Natural killer cell treated with Interleukin-12 subunit alpha and Interleukin-12 subunit beta and Interleukin-15 and Interleukin-18, amount 100 ng/mL, for 72 hours (primary cell): ENCODE measurements at regions not wholly inside any gene's neighbourhood (a gene's known extent, or its start where the extent isn't known, plus 50 kb on each side); places are given as distances from the start of the nearest gene placed in this dataset.

Experiments used
- ATAC-seq, 2 donors: fragments of 150-1000 bp; cut with Tn5 transposase in 1 of 2; sonication (Bioruptor Pico), chemical (Tn5 transposase) in 1 of 2; 2 replicates each; pipeline ENCODE4 v1.10.0; 2021
- DNase-seq: peaks from one replicate; pipeline ENCODE4 v3.0.0; 2022; ENCODE audit warnings: low spot score
- H3K27ac Mint-ChIP-seq, 2 donors: 1 replicate in 1 of 2; 2 replicates in 1 of 2; pipeline ENCODE4 v1.8.0; 2022; ENCODE audit warnings: mixed read lengths in 2 of 2, mild to moderate bottlenecking in 1 of 2, moderate library complexity in 1 of 2
- H3K27me3 Mint-ChIP-seq, 2 donors: 1 replicate in 1 of 2; 2 replicates in 1 of 2; pipeline ENCODE4 v1.8.0; 2022; ENCODE audit warnings: mixed read lengths in 2 of 2
- H3K36me3 Mint-ChIP-seq: one replicate; pipeline ENCODE4 v1.8.0; 2022; ENCODE audit warnings: mixed read lengths
- H3K4me1 Mint-ChIP-seq, 2 donors: 1 replicate in 1 of 2; 2 replicates in 1 of 2; pipeline ENCODE4 v1.8.0; 2022; ENCODE audit warnings: low read depth in 2 of 2, mixed read lengths in 2 of 2, mild to moderate bottlenecking in 1 of 2
- H3K4me3 Mint-ChIP-seq: one replicate; pipeline ENCODE4 v1.8.0; 2022; ENCODE audit warnings: mixed read lengths
- H3K9me3 Mint-ChIP-seq: 2 replicates; pipeline ENCODE4 v1.8.0; 2022; ENCODE audit warnings: mixed read lengths

- no peak overlapping the region for H3K27ac Mint-ChIP-seq
- ATAC-seq, result peak; percentile 53 to 57
These were observed 68.6 kb upstream of the FBXL4 start for GRCh38 chr6:99016355-99016754.

GRCh38 chr6:99014061-99014460 is 66.3 kb upstream of the FBXL4 start:
- Mint-ChIP-seq H3K4me3 (no peak overlapping the region), H3K9me3 (peaks cover 2% of the 10 kb centered on the region), H3K27me3 (peaks cover 4 to 8% of the 10 kb centered on the region in 2 donors), H3K4me1 (peaks cover 0 to 4% of the 10 kb centered on the region in 2 donors), H3K36me3 (no peaks in the 10 kb centered on the region), H3K27ac (no peak overlapping the region)
- no peak for ATAC-seq
- no peak for DNase-seq

More at GRCh38 chr6:99016355-99016754, 68.6 kb upstream of the FBXL4 start:
- Mint-ChIP-seq H3K4me3 (no peak overlapping the region), H3K36me3 (no peaks in the 10 kb centered on the region), H3K27me3 (peaks cover 2 to 8% of the 10 kb centered on the region in 2 donors), H3K4me1 (peaks cover 0 to 4% of the 10 kb centered on the region in 2 donors), H3K9me3 (no peaks in the 10 kb centered on the region)
- no peak for DNase-seq

- H3K9me3 Mint-ChIP-seq, result peaks cover 2% of the 10 kb centered on the region
- no peak overlapping the region for H3K27ac Mint-ChIP-seq
- DNase-seq (no peak), ATAC-seq (no peak)
- no peaks in the 10 kb centered on the region for H3K36me3 Mint-ChIP-seq
- no peak overlapping the region for H3K4me3 Mint-ChIP-seq
- H3K4me1 Mint-ChIP-seq, result peaks cover 0 to 4% of the 10 kb centered on the region in 2 donors
- H3K27me3 Mint-ChIP-seq, result peaks cover 4 to 8% of the 10 kb centered on the region in 2 donors
These were observed 65.9 kb upstream of the FBXL4 start for GRCh38 chr6:99013661-99014060.

GRCh38 chr6:99013145-99013544 is 65.4 kb upstream of the FBXL4 start:
- H3K27ac Mint-ChIP-seq, result no peak overlapping the region
- H3K4me3 Mint-ChIP-seq, result no peak overlapping the region
- peaks cover 0 to 4% of the 10 kb centered on the region in 2 donors for H3K4me1 Mint-ChIP-seq
- peaks cover 4 to 8% of the 10 kb centered on the region in 2 donors for H3K27me3 Mint-ChIP-seq
- no peaks in the 10 kb centered on the region for H3K36me3 Mint-ChIP-seq
- H3K9me3 Mint-ChIP-seq, result peaks cover 2% of the 10 kb centered on the region
- no peak for DNase-seq
- ATAC-seq, result no peak

GRCh38 chr6:99011151-99011550 is 63.4 kb upstream of the FBXL4 start:
- Mint-ChIP-seq H3K4me1 (no peaks in the 10 kb centered on the region), H3K36me3 (no peaks in the 10 kb centered on the region), H3K27me3 (peaks cover 0 to 6% of the 10 kb centered on the region in 2 donors), H3K9me3 (peaks cover 2% of the 10 kb centered on the region), H3K27ac (no peak overlapping the region), H3K4me3 (no peak overlapping the region)
- ATAC-seq (no peak), DNase-seq (no peak)

GRCh38 chr6:99002831-99003230 is 55.1 kb upstream of the FBXL4 start:
- Mint-ChIP-seq H3K27me3 (peaks cover 7 to 12% of the 10 kb centered on the region in 2 donors), H3K27ac (no peak overlapping the region), H3K9me3 (no peaks in the 10 kb centered on the region), H3K4me3 (no peak overlapping the region), H3K4me1 (no peaks in the 10 kb centered on the region), H3K36me3 (no peaks in the 10 kb centered on the region)
- ATAC-seq (no peak), DNase-seq (no peak)

GRCh38 chr6:98998103-98998502 is 50.4 kb upstream of the FBXL4 start:
- no peak overlapping the region for H3K4me3 Mint-ChIP-seq
- ATAC-seq (no peak), DNase-seq (no peak)
- peaks cover 14 to 34% of the 10 kb centered on the region in 2 donors for H3K27me3 Mint-ChIP-seq
- no peaks in the 10 kb centered on the region for H3K4me1 Mint-ChIP-seq
- H3K36me3 Mint-ChIP-seq, result no peaks in the 10 kb centered on the region
- H3K27ac Mint-ChIP-seq, result no peak overlapping the region
- H3K9me3 Mint-ChIP-seq, result peaks cover 3% of the 10 kb centered on the region
